ENCODE measurements at regions not wholly inside any gene's neighbourhood (a gene's known extent, or its start where the extent isn't known, plus 50 kb on each side); places are given as distances from the start of the nearest gene placed in this dataset.
"Not testable (repeated sequence)": the region's sequence is repeated elsewhere in the genome, so short reads cannot be mapped to it uniquely, and the experiment has no call there.

- no peak for DNase-seq
Measured at GRCh38 chr9:31587146-31587545, 797.3 kb upstream of the ACO1 start.

- no peak for DNase-seq
Measured at GRCh38 chr9:31588006-31588405, 796.4 kb upstream of the ACO1 start.

- DNase-seq: no peak
Measured at GRCh38 chr9:31588756-31589155, 795.7 kb upstream of the ACO1 start.

- DNase-seq: no peak
Measured at GRCh38 chr9:31590091-31590490, 794.4 kb upstream of the ACO1 start.

- DNase-seq: not testable (repeated sequence)
Measured at GRCh38 chr9:31597086-31597485, 787.4 kb upstream of the ACO1 start.

- DNase-seq: no peak
Measured at GRCh38 chr9:31597977-31598376, 786.5 kb upstream of the ACO1 start.

- no peak for DNase-seq
Measured at GRCh38 chr9:31601666-31602065, 782.8 kb upstream of the ACO1 start.

- DNase-seq: no peak
Measured at GRCh38 chr9:31604531-31604930, 779.9 kb upstream of the ACO1 start.

- no peak for DNase-seq
Measured at GRCh38 chr9:31605164-31605563, 779.3 kb upstream of the ACO1 start.

GRCh38 chr9:31606678-31607077, 777.8 kb upstream of the ACO1 start:
- no peak for DNase-seq

- DNase-seq: no peak
Measured at GRCh38 chr9:31608416-31608815, 776.0 kb upstream of the ACO1 start.

- no peak for DNase-seq
Measured at GRCh38 chr9:31608881-31609280, 775.6 kb upstream of the ACO1 start.

GRCh38 chr9:31612336-31613030, 772.0 kb upstream of the ACO1 start:
- DNase-seq: no peak

GRCh38 chr9:31615966-31616365, 768.5 kb upstream of the ACO1 start:
- DNase-seq: no peak

GRCh38 chr9:31623511-31623910, 760.9 kb upstream of the ACO1 start:
- no peak for DNase-seq

- no peak for DNase-seq
Measured at GRCh38 chr9:31629292-31629691, 755.2 kb upstream of the ACO1 start.

GRCh38 chr9:31637265-31637664, 747.2 kb upstream of the ACO1 start:
- no peak for DNase-seq

GRCh38 chr9:31637861-31638260, 746.6 kb upstream of the ACO1 start:
- no peak for DNase-seq

- no peak for DNase-seq
Measured at GRCh38 chr9:31639451-31639850, 745.0 kb upstream of the ACO1 start.

GRCh38 chr9:31669311-31669710, 715.1 kb upstream of the ACO1 start:
- DNase-seq: no peak

GRCh38 chr9:31671011-31671410, 713.4 kb upstream of the ACO1 start:
- DNase-seq: no peak

- no peak for DNase-seq
Measured at GRCh38 chr9:31674264-31674663, 710.2 kb upstream of the ACO1 start.

GRCh38 chr9:31677415-31677814, 707.0 kb upstream of the ACO1 start:
- no peak for DNase-seq

- no peak for DNase-seq
Measured at GRCh38 chr9:31677877-31678276, 706.6 kb upstream of the ACO1 start.

GRCh38 chr9:31683116-31683515, 701.3 kb upstream of the ACO1 start:
- DNase-seq: no peak

GRCh38 chr9:31697956-31698355, 686.5 kb upstream of the ACO1 start:
- no peak for DNase-seq

All from DMS79 (cell line).